Stimulated activated CD4-positive, alpha-beta T cell treated with anti-CD3 and anti-CD28 coated beads, TNF-alpha, amount 100 ng/mL, for 1 hour (primary cell): ENCODE measurements at regions not wholly inside any gene's neighbourhood (a gene's known extent, or its start where the extent isn't known, plus 50 kb on each side); places are given as distances from the start of the nearest gene placed in this dataset.
"Not testable (repeated sequence)": the region's sequence is repeated elsewhere in the genome, so short reads cannot be mapped to it uniquely, and the experiment has no call there.

Source experiments
- DNase-seq, 3 donors: peaks; one replicate each; pipeline ENCODE4 v3.0.0-alpha.2; 2020; ENCODE audit warnings: low read depth in 3 of 3, low spot score in 1 of 3

DNA sequence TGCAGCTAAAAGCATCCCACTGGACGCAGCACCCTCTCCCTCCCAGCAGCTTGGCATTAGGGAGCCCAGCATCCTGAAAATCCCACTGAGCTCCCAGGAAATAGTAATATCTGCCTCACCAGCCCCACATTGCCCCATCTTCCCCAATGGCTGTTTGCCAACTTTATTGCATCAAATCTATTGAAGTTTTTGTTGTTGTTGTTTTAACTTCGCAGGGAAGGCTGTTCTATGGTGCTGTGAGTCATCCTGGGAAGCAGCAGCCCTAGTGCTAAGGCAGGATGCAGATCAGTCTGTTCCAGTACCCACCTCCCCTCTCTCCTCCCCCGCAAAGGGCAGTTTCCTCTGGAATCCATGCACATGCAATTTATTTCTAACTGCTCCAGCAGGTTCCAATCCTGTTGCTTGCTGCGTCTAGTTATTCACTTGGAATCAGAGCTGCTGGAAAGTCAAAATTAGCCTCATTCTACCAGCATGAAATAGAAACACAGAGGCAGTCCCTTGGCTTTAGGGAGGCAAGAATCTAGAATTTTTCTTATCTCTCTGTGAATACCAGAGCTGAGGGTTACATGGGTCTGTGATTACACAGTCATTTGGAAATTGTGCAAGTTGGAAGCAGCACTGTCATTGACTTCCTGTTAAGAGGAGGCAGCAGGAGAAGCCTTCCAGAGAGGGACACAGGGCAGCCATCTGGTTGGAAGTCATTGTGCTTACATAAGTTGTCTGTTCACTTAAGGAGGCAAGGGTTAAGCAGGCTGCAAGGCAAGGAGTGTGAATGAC is 115.9 kb upstream of the CACUL1 start:
- no peak for DNase-seq

DNA sequence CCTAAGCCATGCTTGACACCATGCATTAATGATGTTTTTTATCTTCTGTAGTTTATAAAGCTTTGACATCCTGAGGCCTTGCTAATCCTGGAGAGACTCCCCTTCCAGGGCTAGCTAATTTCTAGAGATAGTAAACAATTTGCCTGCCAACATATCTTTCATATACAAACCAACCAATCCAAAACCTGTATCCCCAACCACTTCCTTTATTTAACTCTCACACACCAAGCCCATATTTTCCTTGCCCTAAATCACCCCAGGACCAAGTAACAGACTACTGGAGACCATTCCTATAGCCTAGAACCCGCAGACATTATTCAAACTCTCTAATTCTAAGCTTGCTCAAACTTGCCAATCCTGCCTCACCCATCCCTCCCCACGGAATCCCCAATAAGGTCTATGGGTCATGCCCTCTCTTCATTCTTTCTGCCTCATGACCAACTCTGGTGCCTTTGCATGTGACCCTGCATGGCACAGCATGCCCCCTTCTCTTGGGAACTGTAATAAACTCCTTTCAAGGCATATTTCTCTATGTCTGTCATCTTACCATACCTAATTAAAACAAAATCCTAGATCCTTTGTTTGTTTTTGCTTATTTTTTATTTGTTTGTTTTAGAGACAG is 116.6 kb upstream of the CACUL1 start:
- no peak for DNase-seq

DNA sequence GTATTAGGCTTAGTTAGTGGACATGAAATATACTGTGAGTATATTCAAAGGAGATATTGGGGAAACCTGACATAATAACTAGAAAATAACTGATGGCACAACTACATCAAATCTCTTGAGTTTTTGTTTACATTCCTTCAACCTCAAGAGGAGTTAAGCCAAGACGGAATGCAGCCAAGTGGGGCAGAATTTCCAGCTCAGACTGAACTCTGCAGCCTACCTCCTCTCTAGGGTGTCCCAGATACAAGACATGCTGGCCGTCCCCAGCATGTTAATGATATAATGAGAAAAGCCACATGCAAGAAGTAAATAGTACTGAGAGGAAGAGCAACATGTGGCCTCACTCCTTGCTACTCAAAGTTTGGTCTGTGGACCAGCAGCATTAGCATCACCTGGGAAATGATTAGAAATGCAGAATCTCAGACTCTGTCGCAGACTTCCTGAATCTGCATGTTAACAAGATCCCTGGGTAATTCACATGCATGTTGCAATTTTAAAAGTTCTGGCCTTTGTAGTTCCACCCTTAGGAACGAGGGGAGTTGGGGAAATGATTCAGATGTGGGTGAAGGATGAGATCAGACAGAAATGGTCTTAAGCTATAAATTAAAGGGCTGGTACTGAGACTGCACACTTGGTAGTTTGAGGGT is 118.4 kb upstream of the CACUL1 start:
- DNase-seq: no peak

DNA sequence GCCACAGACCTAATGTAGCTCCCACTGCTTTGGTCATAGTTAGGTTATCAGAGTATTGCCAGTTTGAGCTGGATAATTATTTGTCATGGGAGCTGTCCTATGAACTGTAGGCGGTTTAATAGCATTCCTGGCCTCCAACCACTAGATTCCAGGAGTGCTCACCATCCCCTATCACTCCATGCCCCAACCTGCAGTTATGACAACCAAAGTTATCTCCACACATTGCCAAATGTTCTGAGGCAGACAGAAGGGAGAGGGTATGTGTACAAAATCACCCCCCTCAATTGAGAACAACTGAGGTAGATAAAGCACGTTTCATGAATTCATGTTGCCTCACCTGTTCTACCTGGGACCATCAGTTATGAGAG is 119.0 kb upstream of the CACUL1 start:
- no peak for DNase-seq

DNA sequence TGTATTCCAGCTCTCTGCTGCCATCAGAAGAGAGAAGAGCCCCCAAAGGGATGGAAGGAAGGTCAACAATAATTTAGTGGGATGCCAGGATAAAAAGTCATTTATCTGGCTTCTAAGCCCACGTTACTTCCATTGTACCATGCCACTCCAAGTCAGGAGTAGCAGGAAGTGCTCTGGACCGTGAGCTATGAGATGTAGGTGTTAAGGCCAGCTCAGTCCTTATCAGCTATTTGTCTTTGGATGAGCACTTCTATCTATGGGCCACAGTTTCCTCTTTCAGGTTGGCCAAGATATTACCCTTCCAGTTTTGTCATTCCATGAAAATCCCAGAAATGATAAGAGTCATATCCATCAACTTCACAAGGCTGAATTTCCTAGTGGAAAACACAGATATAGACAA is 119.4 kb upstream of the CACUL1 start:
- DNase-seq: no peak

DNA sequence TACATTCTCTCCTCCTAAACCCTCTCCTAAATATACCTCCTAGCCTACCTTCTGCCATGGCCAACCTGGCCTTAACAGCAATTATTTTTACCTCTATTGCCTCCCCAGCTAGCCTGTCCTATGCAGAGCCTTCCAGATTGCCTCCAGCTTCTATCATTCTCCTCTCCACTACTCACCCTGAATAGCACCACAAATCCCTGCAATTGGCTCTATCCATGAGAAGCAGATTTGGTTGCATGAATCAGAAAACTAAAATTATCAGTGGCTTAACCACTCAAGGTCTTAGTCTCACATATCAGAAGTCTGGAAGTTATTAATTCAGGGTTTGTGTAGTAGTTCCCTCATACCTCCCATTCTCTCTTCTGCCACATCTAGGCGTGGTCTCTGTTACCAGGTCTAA is 120.3 kb upstream of the CACUL1 start:
- DNase-seq: no peak

DNA sequence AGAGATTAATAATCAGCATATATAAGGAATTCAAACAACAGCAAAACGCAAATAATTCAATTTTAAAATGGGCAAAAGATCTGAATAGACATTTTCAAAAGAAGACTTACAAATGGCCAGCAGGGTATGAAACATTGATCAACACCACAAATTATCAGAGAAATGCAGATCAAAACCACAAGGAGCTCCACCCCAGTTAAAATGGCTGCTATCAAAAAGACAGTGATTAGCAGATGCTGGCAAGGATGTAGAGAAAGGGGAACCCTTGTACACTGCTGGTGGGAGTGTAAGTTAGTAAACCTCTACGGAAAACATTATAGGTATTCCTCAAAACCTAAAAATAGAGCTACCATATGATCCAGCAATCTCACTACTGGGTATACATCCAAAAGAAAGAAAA is 128.0 kb upstream of the CACUL1 start:
- no peak for DNase-seq

DNA sequence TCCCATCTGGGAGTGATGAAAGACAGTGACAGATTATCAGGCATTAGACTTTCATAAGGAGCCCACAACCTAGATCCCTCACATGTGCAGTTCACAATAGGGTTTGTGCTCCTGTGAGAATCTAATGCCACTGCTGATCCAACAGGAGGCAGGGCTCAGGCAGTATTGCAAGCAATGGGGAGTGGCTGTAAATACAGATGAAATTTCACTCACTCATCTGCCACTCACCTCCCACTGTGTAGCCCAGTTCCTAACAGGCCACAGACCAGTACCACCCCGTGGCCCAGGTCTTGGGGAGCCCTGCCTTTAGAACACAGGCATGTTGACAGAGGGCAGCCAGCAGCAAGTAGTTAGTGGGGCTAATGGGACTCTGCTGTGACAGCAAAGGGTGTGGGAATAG is 137.3 kb upstream of the NANOS1 start:
- no peak for DNase-seq

DNA sequence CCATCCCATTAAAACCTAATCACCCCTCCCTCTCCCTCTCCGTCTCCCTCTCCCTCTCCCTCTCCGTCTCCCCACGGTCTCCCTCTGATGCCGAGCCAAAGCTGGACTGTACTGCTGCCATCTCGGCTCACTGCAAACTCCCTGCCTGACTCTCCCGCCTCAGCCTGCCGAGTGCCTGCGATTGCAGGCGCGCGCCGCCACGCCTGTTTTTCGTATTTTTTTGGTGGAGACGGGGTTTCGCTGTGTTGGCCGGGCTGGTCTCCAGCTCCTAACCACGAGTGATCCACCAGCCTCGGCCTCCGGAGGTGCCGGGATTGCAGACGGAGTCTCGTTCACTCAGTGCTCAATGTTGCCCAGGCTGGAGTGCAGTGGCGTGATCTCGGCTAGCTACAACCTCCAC is 134.6 kb upstream of the NANOS1 start:
- not testable (repeated sequence) for DNase-seq

DNA sequence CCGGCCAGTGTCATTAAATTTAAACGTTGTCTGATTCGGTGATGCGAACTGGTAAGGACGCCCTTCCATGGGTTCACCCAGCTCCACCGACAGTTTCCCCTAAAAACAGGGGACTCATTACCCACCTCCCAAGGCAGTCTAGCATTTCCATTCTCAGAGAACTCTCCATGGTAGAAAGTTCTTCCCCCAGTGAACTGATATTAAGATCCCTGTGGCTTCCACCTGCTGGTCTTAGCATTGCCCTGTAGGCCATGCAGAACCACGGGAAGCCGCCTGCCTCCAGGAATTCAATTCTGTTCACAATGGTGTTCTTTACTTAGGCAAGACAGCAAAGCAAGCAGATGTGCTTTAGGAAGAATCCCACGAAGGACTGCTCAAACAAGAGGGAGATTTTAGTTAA is 128.9 kb upstream of the NANOS1 start:
- DNase-seq: no peak

DNA sequence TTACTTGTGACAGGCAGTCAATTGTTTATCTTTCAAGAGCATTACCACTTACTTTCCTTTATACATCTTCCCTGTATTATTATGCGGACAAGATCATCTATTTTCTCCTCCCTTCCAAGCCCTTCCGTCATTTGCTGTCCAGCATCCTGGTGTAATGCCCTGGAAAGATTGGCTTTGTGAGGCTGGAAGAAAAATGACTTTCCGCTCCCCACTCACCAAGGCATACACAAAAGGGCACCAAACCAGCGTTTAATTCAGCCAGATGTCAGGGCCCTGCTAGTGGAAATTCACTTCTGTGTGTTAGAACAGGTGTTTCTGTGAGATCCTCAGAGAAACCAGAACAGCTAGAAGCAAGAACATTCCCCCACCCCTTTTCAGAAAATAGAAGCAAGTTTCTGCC is 128.1 kb upstream of the NANOS1 start:
- no peak for DNase-seq

DNA sequence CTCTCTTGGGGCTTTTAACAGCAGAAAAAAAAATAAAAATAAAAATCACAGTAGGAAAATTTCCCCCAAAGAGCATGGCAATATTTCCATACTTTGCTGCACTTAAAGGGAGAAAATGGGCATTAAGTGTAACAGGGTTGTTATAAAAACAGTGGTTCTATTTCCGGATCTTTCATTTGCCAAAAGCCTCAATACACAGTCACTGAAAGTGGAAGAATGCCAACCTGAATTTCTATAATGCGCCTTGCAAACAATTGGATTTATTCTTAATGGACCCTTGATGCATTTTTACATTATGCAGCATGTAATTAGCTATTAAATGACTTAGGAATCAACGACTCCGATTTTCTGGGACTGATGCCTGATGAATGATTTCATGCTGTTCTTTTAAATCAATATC is 127.6 kb upstream of the NANOS1 start:
- DNase-seq: no peak

DNA sequence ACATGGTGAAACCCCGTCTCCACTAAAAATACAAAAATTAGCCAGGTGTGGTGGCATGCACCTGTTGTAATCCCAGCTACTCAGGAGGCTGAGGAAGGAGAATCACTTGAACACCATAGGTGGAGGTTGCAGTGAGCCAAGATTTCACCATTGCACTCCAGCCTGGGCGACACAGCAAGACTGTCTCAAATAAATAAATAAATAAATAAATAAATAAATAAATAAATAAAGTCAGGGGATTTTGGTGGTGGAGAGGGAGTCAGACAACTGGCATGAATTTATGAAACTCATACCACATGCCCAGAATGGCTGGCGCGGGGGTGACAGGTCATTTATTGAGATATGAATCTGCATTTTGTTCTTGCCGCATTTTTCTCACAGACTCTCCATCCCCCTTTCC is 126.9 kb upstream of the NANOS1 start:
- DNase-seq: not testable (repeated sequence)

DNA sequence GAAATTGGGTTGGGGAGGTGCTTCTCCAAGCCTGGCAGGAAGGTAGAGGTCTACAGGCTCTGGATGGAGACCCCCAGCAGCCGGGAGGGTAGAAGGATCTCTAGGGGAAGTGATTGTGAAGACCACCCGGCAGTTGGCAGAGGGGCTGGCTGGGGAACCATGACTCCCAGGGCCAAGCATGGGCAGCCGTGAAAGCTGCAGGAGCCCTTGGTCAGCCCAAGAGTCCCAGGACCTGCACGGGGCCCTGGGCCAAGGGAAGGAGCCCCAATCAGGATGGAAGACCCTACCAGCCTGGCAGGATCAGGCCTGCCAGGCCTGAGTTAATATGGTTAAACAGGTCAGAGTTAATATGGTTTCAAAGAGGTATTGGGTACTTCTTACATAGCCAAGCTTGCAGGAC is 126.3 kb upstream of the NANOS1 start:
- DNase-seq: no peak

DNA sequence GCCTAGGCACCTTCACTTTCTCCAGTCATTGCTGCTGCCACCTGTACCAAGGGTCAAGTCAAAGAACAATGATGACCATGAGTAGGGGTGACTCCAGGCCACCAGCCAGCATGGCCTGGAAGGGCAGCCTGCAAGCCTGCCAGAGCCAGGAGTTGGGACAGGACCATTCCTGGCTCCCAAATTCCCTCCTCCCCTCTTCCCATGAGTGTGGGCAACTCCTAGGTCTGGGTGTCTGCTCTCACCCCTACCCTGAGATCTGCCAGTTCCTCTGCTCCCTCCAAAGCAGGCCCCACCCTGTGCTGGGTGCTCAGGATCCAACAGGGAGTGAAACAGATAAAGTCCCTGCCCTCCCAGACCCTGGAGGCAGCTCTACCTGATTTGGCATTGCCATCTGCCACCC is 125.8 kb upstream of the NANOS1 start:
- DNase-seq: no peak

DNA sequence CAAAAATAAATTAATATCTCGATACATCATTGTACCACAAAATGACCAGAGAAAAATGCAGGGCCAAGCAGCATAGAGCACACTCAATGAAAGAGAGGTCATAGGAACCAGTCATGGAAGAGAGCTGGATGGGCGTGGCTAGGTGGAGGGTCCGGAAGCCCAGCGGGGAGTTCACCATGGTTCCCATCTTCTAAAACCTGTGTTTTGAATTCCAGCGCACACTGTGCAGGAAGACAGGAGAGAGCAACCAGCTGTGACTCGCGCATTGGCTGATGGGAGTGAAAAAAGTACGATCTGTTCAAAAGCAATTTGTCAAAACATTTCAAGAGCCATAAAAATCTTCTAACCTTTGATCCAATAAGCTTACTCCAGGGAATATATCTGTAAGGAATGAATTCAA is 125.2 kb upstream of the NANOS1 start:
- DNase-seq: no peak

DNA sequence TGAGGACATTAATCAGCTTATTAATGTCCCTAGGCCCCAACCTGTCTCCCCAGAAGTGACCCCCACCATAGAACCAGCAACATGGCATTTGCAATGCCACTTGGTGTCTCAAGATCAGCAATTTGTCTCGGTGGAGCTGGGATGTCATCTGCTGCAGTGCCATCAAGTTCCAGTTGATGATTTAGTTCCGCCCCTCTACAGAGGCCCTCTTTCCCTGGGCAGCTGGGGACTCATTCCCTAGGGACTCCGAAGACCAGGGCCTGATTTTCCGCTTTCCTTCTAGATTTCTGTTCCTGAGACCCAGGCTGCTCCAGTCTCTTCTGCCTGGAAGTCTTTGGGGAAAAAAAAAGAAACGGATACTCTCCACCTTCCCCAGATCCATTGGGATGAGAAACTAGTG is 122.5 kb upstream of the NANOS1 start:
- DNase-seq: no peak

DNA sequence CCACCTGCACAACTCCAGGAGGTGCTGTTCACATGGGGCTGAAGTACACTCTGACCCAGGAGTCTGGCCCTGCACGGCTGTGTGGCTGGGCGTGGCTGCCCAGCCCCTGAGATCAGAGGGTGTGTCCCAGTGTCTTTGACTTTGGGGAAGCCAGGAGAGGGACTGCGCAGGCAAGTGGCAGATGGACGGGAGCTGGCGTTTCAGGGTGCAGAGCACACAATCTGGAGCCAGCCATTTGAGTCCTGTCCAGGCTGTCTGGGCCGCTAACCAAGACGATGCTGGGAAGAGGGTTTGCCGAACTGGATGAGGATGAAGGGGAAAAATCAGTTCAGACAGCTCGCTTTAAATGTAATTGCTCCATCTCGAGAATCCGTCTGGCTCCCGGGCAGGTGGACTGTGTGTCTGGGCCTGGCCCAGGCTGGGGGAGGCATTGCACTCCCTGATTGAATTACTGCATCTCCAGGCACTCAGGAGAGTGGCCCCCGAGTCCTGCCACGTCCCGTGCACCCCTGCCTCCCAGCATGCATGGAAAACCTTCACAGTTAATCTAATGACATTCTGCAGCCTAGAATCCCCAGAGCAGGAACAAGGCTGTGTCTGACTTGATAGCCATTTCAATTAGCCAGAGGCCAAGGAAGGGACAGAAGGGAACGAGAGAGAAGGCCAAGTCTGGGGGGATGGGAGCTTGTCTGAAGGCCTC is 120.8 kb upstream of the NANOS1 start:
- DNase-seq: no peak

DNA sequence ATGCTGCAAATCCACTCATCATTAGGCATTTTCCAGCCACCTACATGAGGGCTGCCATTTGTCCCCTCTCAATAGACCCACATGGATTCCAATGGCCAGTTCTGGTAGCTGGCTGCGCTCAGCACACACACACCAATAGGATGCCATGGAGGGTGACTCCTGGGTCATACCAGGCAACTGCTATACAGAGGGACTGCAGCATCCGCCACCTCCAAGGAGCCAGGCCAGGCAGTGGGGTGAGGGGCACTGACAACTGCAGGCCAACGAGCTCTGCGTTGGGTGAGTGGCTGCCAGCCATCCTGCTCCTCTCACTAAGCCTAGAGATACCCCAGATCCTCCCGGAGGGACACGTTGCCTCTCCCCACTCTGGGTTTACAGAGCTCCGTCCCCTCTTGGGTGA is 118.8 kb upstream of the NANOS1 start:
- no peak for DNase-seq

DNA sequence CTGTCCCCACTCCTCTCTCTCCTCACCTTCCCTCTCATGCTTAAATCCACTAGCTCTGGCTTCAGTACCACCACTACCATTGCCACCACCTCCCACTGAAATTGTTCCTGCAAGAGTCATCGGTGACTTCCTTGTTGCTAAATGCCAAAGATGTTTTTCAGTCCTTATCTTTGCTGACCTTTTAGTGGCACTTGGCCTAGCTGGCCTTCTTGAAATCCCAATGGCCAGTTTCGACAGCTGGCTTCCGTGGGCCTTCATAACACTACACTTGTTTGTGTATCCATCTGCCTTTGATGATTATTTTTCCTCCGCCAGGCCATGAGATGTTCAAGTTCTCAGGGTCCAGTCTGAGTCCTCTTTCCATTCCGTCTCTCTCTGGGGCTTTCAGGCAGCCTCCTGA is 118.2 kb upstream of the NANOS1 start:
- DNase-seq: no peak

DNA sequence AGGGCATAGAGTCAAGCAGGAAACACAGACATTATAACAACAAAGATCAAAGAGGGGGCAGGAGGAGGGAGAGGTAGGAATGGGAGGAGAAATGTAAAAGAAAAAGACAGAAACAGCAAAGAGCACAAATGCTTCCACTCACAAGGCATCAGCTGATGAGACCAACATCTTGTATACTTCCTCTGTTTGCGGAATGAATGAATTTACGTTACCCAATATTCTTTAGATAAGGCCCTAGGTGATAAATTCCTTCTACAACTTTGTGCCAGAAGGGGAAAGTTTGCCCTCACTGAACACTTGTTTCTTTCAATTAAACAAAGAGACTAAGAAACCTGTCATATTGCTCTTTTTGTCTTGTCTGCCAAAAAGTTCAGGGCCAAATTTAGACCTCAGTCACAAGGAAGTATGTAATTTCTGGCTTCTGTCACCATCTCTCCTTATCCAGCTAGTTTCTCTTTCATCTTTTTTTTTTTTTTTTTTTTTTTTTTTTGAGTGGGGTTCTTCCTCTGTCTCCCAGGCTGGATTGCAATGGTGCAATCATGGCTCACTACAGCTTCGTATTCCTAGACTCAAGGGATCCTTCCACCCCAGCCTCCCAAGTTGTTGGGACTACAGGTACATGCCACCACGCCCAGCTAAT is 116.4 kb upstream of the NANOS1 start:
- no peak for DNase-seq

DNA sequence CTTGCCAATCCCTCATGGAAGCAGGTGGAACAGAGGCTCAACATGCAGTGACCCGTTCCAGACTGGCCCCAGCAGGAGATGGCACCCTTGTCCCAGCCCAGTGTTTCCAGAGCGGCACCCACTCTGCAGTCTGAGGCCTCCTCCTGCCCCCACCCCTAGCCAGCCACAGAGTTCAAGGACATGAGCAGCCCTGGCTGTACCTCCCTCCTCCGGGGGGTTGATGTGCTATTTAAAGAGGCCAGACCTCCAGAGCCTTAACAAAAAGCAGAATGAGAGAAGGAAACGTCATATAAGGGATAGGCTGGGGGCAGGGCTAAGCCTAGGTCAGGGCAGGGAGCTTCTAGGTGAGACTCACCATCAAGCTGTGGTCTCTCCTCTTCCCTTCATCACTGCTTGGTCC is 115.7 kb upstream of the NANOS1 start:
- no peak for DNase-seq
